Gastrocnemius medialis (tissue), 4 donors: ENCODE measurements at regions not wholly inside any gene's neighbourhood (a gene's known extent, or its start where the extent isn't known, plus 50 kb on each side); places are given as distances from the start of the nearest gene placed in this dataset.

ENCODE experiments used
- POLR2A ChIP-seq, 2 donors: fragments of 450-650 bp; IDR thresholded peaks; one replicate each; pipeline ENCODE4 v1.6.1; 2017; ENCODE audit warnings: antibody characterized with exemption in 2 of 2, mild to moderate bottlenecking in 2 of 2, moderate library complexity in 2 of 2
- TF ChIP-seq, protein P1 (sequence below), 5 experiments: fragments of 450-650 bp in 3 of 5; fragments of 200-600 bp in 2 of 5; sonication (generic) in 2 of 5; IDR thresholded peaks in 4 of 5; conservative IDR thresholded peaks in 1 of 5; 1 replicate in 4 of 5; 2 replicates in 1 of 5; pipeline ENCODE4 v1.5.1; 2016 to 2019; ENCODE audit warnings: antibody characterized with exemption in 5 of 5, mild to moderate bottlenecking in 3 of 5, moderate library complexity in 3 of 5

DNA sequence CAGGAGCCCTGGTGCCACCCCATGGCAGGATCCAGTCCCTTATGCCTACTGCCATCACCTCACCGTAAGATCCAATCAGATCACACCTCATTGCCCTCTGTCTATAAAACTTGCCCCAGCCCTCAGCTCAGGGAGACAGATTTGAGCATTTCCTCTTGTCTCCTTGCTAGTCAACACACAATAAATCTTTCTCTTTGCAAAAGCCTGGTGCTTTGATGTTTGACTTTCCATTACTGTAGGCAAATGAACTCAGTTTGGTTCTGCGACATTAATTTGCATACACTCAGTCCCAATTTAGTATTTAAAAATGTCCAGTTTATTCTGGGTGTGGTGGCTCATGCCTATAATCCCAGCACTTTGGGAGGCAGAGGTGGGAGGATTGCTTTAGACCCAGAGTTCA lies 188.4 kb downstream of the AEBP2 start:
- no peak for TF ChIP-seq POLR2A (IDR thresholded peaks at IDR 0.05)
- TF ChIP-seq, protein P1, sequence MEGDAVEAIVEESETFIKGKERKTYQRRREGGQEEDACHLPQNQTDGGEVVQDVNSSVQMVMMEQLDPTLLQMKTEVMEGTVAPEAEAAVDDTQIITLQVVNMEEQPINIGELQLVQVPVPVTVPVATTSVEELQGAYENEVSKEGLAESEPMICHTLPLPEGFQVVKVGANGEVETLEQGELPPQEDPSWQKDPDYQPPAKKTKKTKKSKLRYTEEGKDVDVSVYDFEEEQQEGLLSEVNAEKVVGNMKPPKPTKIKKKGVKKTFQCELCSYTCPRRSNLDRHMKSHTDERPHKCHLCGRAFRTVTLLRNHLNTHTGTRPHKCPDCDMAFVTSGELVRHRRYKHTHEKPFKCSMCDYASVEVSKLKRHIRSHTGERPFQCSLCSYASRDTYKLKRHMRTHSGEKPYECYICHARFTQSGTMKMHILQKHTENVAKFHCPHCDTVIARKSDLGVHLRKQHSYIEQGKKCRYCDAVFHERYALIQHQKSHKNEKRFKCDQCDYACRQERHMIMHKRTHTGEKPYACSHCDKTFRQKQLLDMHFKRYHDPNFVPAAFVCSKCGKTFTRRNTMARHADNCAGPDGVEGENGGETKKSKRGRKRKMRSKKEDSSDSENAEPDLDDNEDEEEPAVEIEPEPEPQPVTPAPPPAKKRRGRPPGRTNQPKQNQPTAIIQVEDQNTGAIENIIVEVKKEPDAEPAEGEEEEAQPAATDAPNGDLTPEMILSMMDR (IDR thresholded peaks at IDR 0.05 in 4 of 5, conservative IDR thresholded peaks at IDR 0.05 in 1 of 5) = no peak
